ENCODE measurements at regions not wholly inside any gene's neighbourhood (a gene's known extent, or its start where the extent isn't known, plus 50 kb on each side); places are given as distances from the start of the nearest gene placed in this dataset.

- DNase-seq (ENCODE audit: extremely low spot score): no peak
- H3K4me3 ChIP-seq: no peak overlapping the region
- WGBS: 72% methylated on average over 3 of the region's 3 CpGs
Observed at GRCh38 chr7:136509466-136509865, 359.0 kb upstream of the CHRM2 start.

GRCh38 chr7:136502162-136502561 is 366.3 kb upstream of the CHRM2 start:
- H3K4me1 ChIP-seq: no peaks in the 10 kb centered on the region
- WGBS: 67% methylated on average over 1 of the region's 1 CpG
- no peak for DNase-seq (ENCODE audit: extremely low spot score)
- no peaks in the 10 kb centered on the region for H3K27me3 ChIP-seq
- intact Hi-C loops (cut with DNase I): no loop called here
- H3K9me3 ChIP-seq: no peaks in the 10 kb centered on the region
- H3K4me3 ChIP-seq: no peak overlapping the region
- no peak for TF ChIP-seq EP300 (IDR thresholded peaks at IDR 0.05)
- no peak for TF ChIP-seq CTCF (IDR thresholded peaks at IDR 0.05)
- TF ChIP-seq POLR2A (IDR thresholded peaks at IDR 0.05; ENCODE audit: low read depth): no peak
- no peak for TF ChIP-seq POLR2AphosphoS5 (IDR thresholded peaks at IDR 0.05)
- no peak overlapping the region for H3K27ac ChIP-seq (replicated peaks in 1 of 4)
- H3K36me3 ChIP-seq: no peaks in the 10 kb centered on the region

More at GRCh38 chr7:136509466-136509865, 359.0 kb upstream of the CHRM2 start:
- Histone ChIP-seq H3K9me3 (no peaks in the 10 kb centered on the region), H3K27ac (replicated peaks in 1 of 4) (no peak overlapping the region), H3K36me3 (no peaks in the 10 kb centered on the region), H3K27me3 (no peaks in the 10 kb centered on the region), H3K4me1 (no peaks in the 10 kb centered on the region)
- intact Hi-C loops (cut with DNase I): no loop called here
- no peak for TF ChIP-seq EP300 (IDR thresholded peaks at IDR 0.05)
- no peak for TF ChIP-seq CTCF (IDR thresholded peaks at IDR 0.05)
- no peak for TF ChIP-seq POLR2A (IDR thresholded peaks at IDR 0.05; ENCODE audit: low read depth)
- TF ChIP-seq POLR2AphosphoS5 (IDR thresholded peaks at IDR 0.05): no peak

GRCh38 chr7:136501151-136501550 is 367.3 kb upstream of the CHRM2 start:
- TF ChIP-seq POLR2AphosphoS5 (IDR thresholded peaks at IDR 0.05) (no peak), EP300 (IDR thresholded peaks at IDR 0.05) (no peak), POLR2A (IDR thresholded peaks at IDR 0.05; ENCODE audit: low read depth) (no peak), CTCF (IDR thresholded peaks at IDR 0.05) (no peak)
- H3K27ac ChIP-seq (replicated peaks in 1 of 4): no peak overlapping the region
- intact Hi-C loops (cut with DNase I): no loop called here

GRCh38 chr7:136496551-136496950 is 371.9 kb upstream of the CHRM2 start:
- intact Hi-C loops (cut with DNase I): no loop called here

More at GRCh38 chr7:136501151-136501550, 367.3 kb upstream of the CHRM2 start:
- no peaks in the 10 kb centered on the region for H3K9me3 ChIP-seq
- H3K4me3 ChIP-seq: no peak overlapping the region
- H3K4me1 ChIP-seq: no peaks in the 10 kb centered on the region
- no peaks in the 10 kb centered on the region for H3K36me3 ChIP-seq
- no peaks in the 10 kb centered on the region for H3K27me3 ChIP-seq
- no peak for DNase-seq (ENCODE audit: extremely low spot score)
- WGBS: 75% methylated on average over 3 of the region's 3 CpGs

More at GRCh38 chr7:136496551-136496950, 371.9 kb upstream of the CHRM2 start:
- 61% methylated on average over 2 of the region's 2 CpGs for WGBS
- Histone ChIP-seq H3K36me3 (no peaks in the 10 kb centered on the region), H3K4me3 (no peak overlapping the region), H3K27me3 (no peaks in the 10 kb centered on the region), H3K9me3 (no peaks in the 10 kb centered on the region), H3K27ac (replicated peaks in 1 of 4) (no peak overlapping the region), H3K4me1 (no peaks in the 10 kb centered on the region)
- TF ChIP-seq POLR2A (IDR thresholded peaks at IDR 0.05; ENCODE audit: low read depth): no peak
- TF ChIP-seq POLR2AphosphoS5 (IDR thresholded peaks at IDR 0.05): no peak
- TF ChIP-seq EP300 (IDR thresholded peaks at IDR 0.05): no peak
- TF ChIP-seq CTCF (IDR thresholded peaks at IDR 0.05): no peak
- DNase-seq (ENCODE audit: extremely low spot score): no peak
